ENCODE measurements at regions not wholly inside any gene's neighbourhood (a gene's known extent, or its start where the extent isn't known, plus 50 kb on each side); places are given as distances from the start of the nearest gene placed in this dataset.

DNA sequence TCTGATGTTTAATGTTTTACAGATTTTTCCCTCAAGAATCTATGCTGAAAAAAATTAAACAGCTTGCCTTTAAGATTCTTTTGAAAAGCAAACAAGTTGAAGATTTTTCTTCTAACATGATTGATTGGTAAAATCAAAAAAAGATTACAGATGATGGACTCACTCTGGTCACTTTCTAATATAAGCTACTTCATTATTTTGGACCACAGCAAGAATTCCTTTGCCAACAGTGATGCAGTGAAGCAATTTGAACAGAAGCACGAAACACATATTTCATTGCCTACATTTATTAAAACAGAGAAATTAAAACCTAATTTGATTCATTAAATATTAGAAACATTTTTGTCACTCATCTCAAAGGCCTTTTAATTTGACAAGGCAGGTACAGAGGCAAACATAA is 82.1 kb upstream of the SGCE start:
- no peaks in the 10 kb centered on the region for H3K27me3 ChIP-seq (ENCODE audit: insufficient read depth, low read length)
- FAIRE-seq (no peak), DNase-seq (ENCODE audit: low read depth) (no peak)
- H3K4me3 ChIP-seq (ENCODE audit: insufficient read depth, low read depth, low read length) = no peak overlapping the region
- H3K36me3 Mint-ChIP-seq (ENCODE audit: low read depth, unreplicated experiment) = no peaks in the 10 kb centered on the region
- no peaks in the 10 kb centered on the region for H3K27me3 Mint-ChIP-seq (ENCODE audit: low read depth, unreplicated experiment)
- no peaks in the 10 kb centered on the region for H3K36me3 ChIP-seq (ENCODE audit: insufficient read depth, low read length)
- H4K20me1 ChIP-seq (ENCODE audit: insufficient read depth, low read length) = no peaks in the 10 kb centered on the region
- no peak for TF ChIP-seq EZH2 (IDR thresholded peaks at IDR 0.05; ENCODE audit: insufficient read depth, low read length)
- TF ChIP-seq, protein P1, sequence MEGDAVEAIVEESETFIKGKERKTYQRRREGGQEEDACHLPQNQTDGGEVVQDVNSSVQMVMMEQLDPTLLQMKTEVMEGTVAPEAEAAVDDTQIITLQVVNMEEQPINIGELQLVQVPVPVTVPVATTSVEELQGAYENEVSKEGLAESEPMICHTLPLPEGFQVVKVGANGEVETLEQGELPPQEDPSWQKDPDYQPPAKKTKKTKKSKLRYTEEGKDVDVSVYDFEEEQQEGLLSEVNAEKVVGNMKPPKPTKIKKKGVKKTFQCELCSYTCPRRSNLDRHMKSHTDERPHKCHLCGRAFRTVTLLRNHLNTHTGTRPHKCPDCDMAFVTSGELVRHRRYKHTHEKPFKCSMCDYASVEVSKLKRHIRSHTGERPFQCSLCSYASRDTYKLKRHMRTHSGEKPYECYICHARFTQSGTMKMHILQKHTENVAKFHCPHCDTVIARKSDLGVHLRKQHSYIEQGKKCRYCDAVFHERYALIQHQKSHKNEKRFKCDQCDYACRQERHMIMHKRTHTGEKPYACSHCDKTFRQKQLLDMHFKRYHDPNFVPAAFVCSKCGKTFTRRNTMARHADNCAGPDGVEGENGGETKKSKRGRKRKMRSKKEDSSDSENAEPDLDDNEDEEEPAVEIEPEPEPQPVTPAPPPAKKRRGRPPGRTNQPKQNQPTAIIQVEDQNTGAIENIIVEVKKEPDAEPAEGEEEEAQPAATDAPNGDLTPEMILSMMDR (IDR thresholded peaks at IDR 0.05; ENCODE audit: insufficient read depth, low read depth, low read length) = no peak
- no peaks in the 10 kb centered on the region for H3K9me3 Mint-ChIP-seq (ENCODE audit: unreplicated experiment)
- no peak overlapping the region for H2AFZ ChIP-seq (ENCODE audit: low read depth, low read length)
- no peaks in the 10 kb centered on the region for H3K9me3 ChIP-seq (ENCODE audit: insufficient read depth, low read depth, low read length)
- H3K27ac Mint-ChIP-seq (ENCODE audit: unreplicated experiment) = no peak overlapping the region
- H3K4me1 Mint-ChIP-seq (ENCODE audit: low read depth, unreplicated experiment) = no peaks in the 10 kb centered on the region
- H3K4me2 ChIP-seq (ENCODE audit: low read length) = no peak overlapping the region
- H3K4me3 Mint-ChIP-seq (ENCODE audit: unreplicated experiment) = no peak overlapping the region
- H3K27ac ChIP-seq (ENCODE audit: low read depth, low read length) = no peak overlapping the region
- no peaks in the 10 kb centered on the region for H3K79me2 ChIP-seq (ENCODE audit: insufficient read depth, low read length)
- H3K9ac ChIP-seq (ENCODE audit: low read length) = no peak overlapping the region
- H3K4me1 ChIP-seq (ENCODE audit: insufficient read depth, low read length) = no peaks in the 10 kb centered on the region

DNA sequence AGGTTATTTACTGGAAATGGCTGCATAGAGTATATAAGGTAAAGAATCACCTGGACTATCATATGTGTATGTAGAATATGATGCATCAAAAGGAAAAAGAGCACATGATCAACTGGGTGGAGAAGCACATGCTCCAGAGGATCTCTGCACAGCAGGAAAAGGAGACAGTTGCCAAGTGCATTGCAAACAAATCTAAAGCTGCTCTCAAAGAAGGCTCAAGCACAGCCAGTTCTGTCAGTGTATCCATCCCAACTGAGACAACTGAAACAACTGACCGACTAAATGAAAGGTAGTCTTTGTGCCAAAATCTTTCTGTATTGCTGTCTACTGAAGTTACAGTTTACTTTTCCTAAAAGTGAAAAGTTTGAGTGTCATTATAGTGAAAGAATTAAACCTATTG is 83.2 kb upstream of the SGCE start:
- H3K4me1 Mint-ChIP-seq (ENCODE audit: low read depth, unreplicated experiment) = no peaks in the 10 kb centered on the region
- TF ChIP-seq, protein P1 (IDR thresholded peaks at IDR 0.05; ENCODE audit: insufficient read depth, low read depth, low read length) = no peak
- TF ChIP-seq EZH2 (IDR thresholded peaks at IDR 0.05; ENCODE audit: insufficient read depth, low read length) = no peak
- H3K27me3 ChIP-seq (ENCODE audit: insufficient read depth, low read length) = no peaks in the 10 kb centered on the region
- no peaks in the 10 kb centered on the region for H3K9me3 Mint-ChIP-seq (ENCODE audit: unreplicated experiment)
- no peak overlapping the region for H3K27ac ChIP-seq (ENCODE audit: low read depth, low read length)
- H4K20me1 ChIP-seq (ENCODE audit: insufficient read depth, low read length) = no peaks in the 10 kb centered on the region
- no peak overlapping the region for H3K9ac ChIP-seq (ENCODE audit: low read length)
- no peak for FAIRE-seq
- H3K4me3 Mint-ChIP-seq (ENCODE audit: unreplicated experiment) = no peak overlapping the region
- no peak overlapping the region for H3K27ac Mint-ChIP-seq (ENCODE audit: unreplicated experiment)
- no peak overlapping the region for H3K4me3 ChIP-seq (ENCODE audit: insufficient read depth, low read depth, low read length)
- H3K36me3 ChIP-seq (ENCODE audit: insufficient read depth, low read length) = no peaks in the 10 kb centered on the region
- H3K27me3 Mint-ChIP-seq (ENCODE audit: low read depth, unreplicated experiment) = no peaks in the 10 kb centered on the region
- no peak overlapping the region for H2AFZ ChIP-seq (ENCODE audit: low read depth, low read length)
- H3K36me3 Mint-ChIP-seq (ENCODE audit: low read depth, unreplicated experiment) = no peaks in the 10 kb centered on the region
- no peaks in the 10 kb centered on the region for H3K79me2 ChIP-seq (ENCODE audit: insufficient read depth, low read length)
- no peak overlapping the region for H3K4me2 ChIP-seq (ENCODE audit: low read length)
- H3K4me1 ChIP-seq (ENCODE audit: insufficient read depth, low read length) = no peaks in the 10 kb centered on the region
- no peaks in the 10 kb centered on the region for H3K9me3 ChIP-seq (ENCODE audit: insufficient read depth, low read depth, low read length)
- DNase-seq (ENCODE audit: low read depth) = no peak

DNA sequence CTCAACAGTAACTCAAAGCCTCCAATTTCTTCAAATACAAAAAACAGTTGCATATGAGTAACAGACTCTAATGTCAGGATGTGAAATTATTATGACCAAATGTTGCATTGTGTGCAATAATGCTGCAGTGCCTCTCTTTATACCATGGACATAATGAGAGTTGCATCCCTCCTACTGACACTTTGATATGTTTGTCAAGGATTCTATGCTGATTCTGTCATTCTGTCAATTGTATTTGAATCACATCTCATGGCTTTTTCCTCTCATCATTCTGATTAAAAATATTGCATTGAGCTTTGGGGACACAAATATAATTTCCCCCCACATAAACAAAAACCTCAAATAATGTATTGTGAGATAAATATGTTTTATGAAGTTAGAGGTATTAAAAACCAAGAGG is 84.6 kb upstream of the SGCE start:
- Histone ChIP-seq H2AFZ (ENCODE audit: low read depth, low read length) (no peak overlapping the region), H3K9ac (ENCODE audit: low read length) (no peak overlapping the region), H3K79me2 (ENCODE audit: insufficient read depth, low read length) (no peaks in the 10 kb centered on the region), H3K9me3 (ENCODE audit: insufficient read depth, low read depth, low read length) (no peaks in the 10 kb centered on the region), H3K4me2 (ENCODE audit: low read length) (no peak overlapping the region), H4K20me1 (ENCODE audit: insufficient read depth, low read length) (no peaks in the 10 kb centered on the region), H3K27me3 (ENCODE audit: insufficient read depth, low read length) (no peaks in the 10 kb centered on the region), H3K4me3 (ENCODE audit: insufficient read depth, low read depth, low read length) (no peak overlapping the region), H3K27ac (ENCODE audit: low read depth, low read length) (no peak overlapping the region), H3K4me1 (ENCODE audit: insufficient read depth, low read length) (no peaks in the 10 kb centered on the region), H3K36me3 (ENCODE audit: insufficient read depth, low read length) (no peaks in the 10 kb centered on the region)
- no peak overlapping the region for H3K4me3 Mint-ChIP-seq (ENCODE audit: unreplicated experiment)
- no peaks in the 10 kb centered on the region for H3K4me1 Mint-ChIP-seq (ENCODE audit: low read depth, unreplicated experiment)
- no peaks in the 10 kb centered on the region for H3K36me3 Mint-ChIP-seq (ENCODE audit: low read depth, unreplicated experiment)
- H3K9me3 Mint-ChIP-seq (ENCODE audit: unreplicated experiment) = no peaks in the 10 kb centered on the region
- TF ChIP-seq, protein P1 (IDR thresholded peaks at IDR 0.05; ENCODE audit: insufficient read depth, low read depth, low read length) = no peak
- no peak for TF ChIP-seq EZH2 (IDR thresholded peaks at IDR 0.05; ENCODE audit: insufficient read depth, low read length)
- no peak overlapping the region for H3K27ac Mint-ChIP-seq (ENCODE audit: unreplicated experiment)
- no peak for FAIRE-seq
- no peak for DNase-seq (ENCODE audit: low read depth)
- peaks cover 6% of the 10 kb centered on the region for H3K27me3 Mint-ChIP-seq (ENCODE audit: low read depth, unreplicated experiment)

Measured in astrocyte (in vitro differentiated cells and primary cell).